Motor neuron (in vitro differentiated cells): ENCODE measurements at regions not wholly inside any gene's neighbourhood (a gene's known extent, or its start where the extent isn't known, plus 50 kb on each side); places are given as distances from the start of the nearest gene placed in this dataset.

Experiments
- ATAC-seq, 8 experiments: fragments of 200-7000 bp; cut with Tn5 transposase; replicated peaks in 6 of 8; 2 replicates each; pipeline ENCODE4 v1.8.0; 2021; ENCODE audit warnings: mild to moderate bottlenecking in 8 of 8, moderate library complexity in 8 of 8
- H3K27ac ChIP-seq, 2 donors: fragments of 250-450 bp; sonication (Bioruptor Pico); 2 replicates each; pipeline ENCODE4 v1.9.0; 2021; ENCODE audit warnings: antibody characterized with exemption in 2 of 2, mild to moderate bottlenecking in 2 of 2, moderate library complexity in 1 of 2
- H3K4me1 ChIP-seq, 2 donors: fragments of 250-450 bp; sonication (Bioruptor Pico); replicated peaks in 1 of 2; 2 replicates each; pipeline ENCODE4 v1.6.1; 2021; ENCODE audit warnings: antibody characterized with exemption in 2 of 2, mild to moderate bottlenecking in 2 of 2, moderate library complexity in 1 of 2
- H3K4me3 ChIP-seq, 5 donors: fragments of 250-450 bp; sonication (Bioruptor Pico); 2 replicates each; pipeline ENCODE4 v1.9.0; 2021; ENCODE audit warnings: antibody characterized with exemption in 5 of 5, mild to moderate bottlenecking in 5 of 5, moderate library complexity in 4 of 5
- WGBS, 10 experiments: fragments of 450-650 bp; shearing (Covaris generic); methylation state at CpG; one replicate each; pipeline ENCODE4 v1.0.0; 2022; 5-methylcytosine and 5-hydroxymethylcytosine counted together
- in situ Hi-C, 9 experiments: fragments of 400-800 bp; cut with MboI; loops; one replicate each; pipeline ENCODE4 v1.15.0; 2021; ENCODE audit warnings: low sequenced_read_pairs in 9 of 9, low pct_unique_long_range_greater_than_20kb in 2 of 9; ENCODE audit not compliant: unreplicated experiment in 9 of 9

DNA sequence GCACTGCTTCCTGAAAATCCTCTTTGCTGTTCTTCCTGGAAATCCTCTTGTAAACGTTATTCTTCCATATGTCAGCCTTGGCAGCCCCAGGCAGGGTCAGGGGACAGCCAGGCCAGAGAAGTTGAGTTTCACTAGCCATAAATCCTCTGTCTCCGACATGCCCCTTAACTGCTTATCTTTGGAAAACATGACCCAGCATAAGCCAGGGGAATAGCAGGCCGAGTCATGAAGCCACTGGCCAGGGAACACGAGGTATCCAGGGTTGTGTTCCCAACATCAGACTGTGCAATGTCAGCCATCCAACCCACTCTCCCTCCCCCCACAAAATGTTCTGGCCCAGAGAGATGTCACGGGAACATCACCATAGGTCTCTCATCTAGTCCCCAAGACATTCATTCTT is 453.9 kb downstream of the MED13L start:
- in situ Hi-C loops = no loop called here
- ATAC-seq = peak in 2 of 8 experiments; percentile 16 to 31
- Histone ChIP-seq H3K27ac (no peak overlapping the region), H3K4me3 (no peak overlapping the region), H3K4me1 (no peaks in the 10 kb centered on the region)
- 0 to 83% (median 60%) methylated on average over 1 to 4 of the region's 5 CpGs; no CpG with 5 or more reads in 3 of the 10 experiments for WGBS, 10 experiments

- Histone ChIP-seq H3K4me1 (no peaks in the 10 kb centered on the region), H3K4me3 (no peak overlapping the region), H3K27ac (no peak overlapping the region)
- peak in 1 of 8 experiments; percentile 82 for ATAC-seq
- WGBS, 10 experiments = 0 to 90% (median 25%) methylated on average over 1 to 3 of the region's 3 CpGs; no CpG with 5 or more reads in 2 of the 10 experiments
- in situ Hi-C loops = no loop called here
These were observed 456.8 kb downstream of the MED13L start for GRCh38 chr12:115820656-115821055.

DNA sequence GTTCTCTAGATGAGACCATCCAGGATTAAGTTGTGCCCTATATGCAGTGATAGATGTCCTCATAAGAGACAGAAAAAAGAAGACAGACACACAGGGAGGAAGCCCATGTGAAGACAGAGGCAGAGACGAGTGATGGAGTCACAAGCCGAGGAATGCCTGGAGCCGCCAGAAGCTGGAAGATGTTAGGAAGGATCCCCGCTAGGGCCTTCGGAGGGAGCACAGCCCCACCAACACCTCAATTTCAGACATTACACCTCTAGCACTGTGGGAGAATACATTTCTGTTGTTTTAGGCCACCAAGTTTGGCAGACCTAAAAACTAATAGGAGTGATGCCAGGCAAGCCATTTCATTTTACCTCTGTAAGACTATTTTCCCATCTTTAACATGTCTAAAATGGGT is 458.5 kb downstream of the MED13L start:
- in situ Hi-C loops = no loop called here
- 43 to 100% (median 90%) methylated on average over 1 to 3 of the region's 5 CpGs; no CpG with 5 or more reads in 3 of the 10 experiments for WGBS, 10 experiments
- H3K4me3 ChIP-seq = no peak overlapping the region
- no peak for ATAC-seq
- H3K4me1 ChIP-seq = no peaks in the 10 kb centered on the region
- no peak overlapping the region for H3K27ac ChIP-seq

DNA sequence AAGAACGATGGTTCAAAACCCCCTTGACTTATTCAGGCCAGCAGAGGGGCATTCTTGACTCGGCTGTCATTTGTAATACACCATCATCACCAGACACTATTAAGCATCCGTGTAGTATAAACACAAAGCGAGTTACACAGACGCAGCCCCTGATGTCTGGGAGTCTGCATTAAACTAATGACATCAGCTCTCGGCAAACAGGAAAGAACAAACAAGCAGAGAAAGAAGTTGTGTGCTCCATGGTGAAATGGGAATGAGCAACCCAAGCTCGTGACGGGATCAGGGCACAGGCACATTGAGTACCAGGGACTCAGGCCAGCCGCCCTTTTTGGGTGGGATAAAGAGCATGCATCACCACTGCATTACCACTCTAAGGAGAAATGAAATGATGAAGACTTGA is 460.1 kb downstream of the MED13L start:
- ATAC-seq = peak in 3 of 8 experiments; percentile 34 to 99 (median 68)
- H3K4me1 ChIP-seq = no peaks in the 10 kb centered on the region
- no peak overlapping the region for H3K27ac ChIP-seq
- in situ Hi-C loops = no loop called here
- 0 to 69% (median 39%) methylated on average over 1 to 7 of the region's 9 CpGs; no CpG with 5 or more reads in 2 of the 10 experiments for WGBS, 10 experiments
- H3K4me3 ChIP-seq = no peak overlapping the region

GRCh38 chr12:115815924-115816323 is 461.6 kb downstream of the MED13L start:
- WGBS, 10 experiments = 39 to 83% (median 62%) methylated on average over 1 to 6 of the region's 7 CpGs; no CpG with 5 or more reads in 4 of the 10 experiments
- Histone ChIP-seq H3K4me1 (no peaks in the 10 kb centered on the region), H3K27ac (no peak overlapping the region), H3K4me3 (no peak overlapping the region)
- in situ Hi-C loops = no loop called here
- no peak for ATAC-seq

DNA sequence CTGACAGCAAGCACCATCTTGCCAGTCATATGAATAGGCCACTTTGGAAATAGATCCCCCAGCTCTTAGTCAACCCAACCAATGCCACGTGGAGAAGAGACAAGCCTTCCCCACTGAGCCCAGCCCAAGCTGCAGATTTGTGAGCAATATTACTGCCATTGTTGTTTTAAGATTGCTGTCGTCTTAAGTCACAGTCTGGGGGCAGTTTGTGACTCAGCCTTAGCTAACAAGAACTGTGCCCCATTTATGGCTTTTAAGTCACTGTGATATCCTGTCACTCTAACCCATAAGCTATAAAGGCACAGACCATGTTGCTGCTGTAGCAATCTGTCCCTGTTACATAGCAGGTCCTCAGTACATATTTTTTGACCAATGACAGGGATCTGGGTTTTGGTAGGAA is 464.2 kb downstream of the MED13L start:
- Histone ChIP-seq H3K27ac (no peak overlapping the region), H3K4me1 (no peaks in the 10 kb centered on the region), H3K4me3 (no peak overlapping the region)
- in situ Hi-C loops = no loop called here
- ATAC-seq = no peak
- WGBS, 10 experiments = 0 to 67% (median 20%) methylated on average over 1 to 2 of the region's 2 CpGs; no CpG with 5 or more reads in 5 of the 10 experiments

DNA sequence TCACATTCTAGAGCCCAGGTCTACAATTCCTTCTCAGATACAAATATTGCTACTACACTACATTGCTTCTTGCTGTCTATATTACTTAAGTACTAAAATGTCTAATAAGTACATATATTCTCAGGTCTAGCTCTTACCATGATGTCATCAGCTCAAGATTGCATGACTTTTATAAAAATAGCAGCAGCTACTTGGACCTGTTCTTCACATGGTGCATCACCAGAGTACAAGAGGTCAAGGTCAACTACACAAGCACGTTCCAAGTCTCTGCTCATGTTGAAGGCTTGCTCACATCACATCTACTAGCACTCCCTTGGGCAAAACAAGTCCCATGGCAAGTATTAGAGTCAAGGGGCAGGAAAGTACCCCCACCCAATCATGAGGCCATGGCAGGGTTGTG is 465.6 kb downstream of the MED13L start:
- in situ Hi-C loops = no loop called here
- 20 to 33% (median 29%) methylated on average over 1 of the region's 1 CpG; no CpG with 5 or more reads in 7 of the 10 experiments for WGBS, 10 experiments
- ATAC-seq = no peak
- H3K4me1 ChIP-seq = no peaks in the 10 kb centered on the region
- no peak overlapping the region for H3K27ac ChIP-seq
- no peak overlapping the region for H3K4me3 ChIP-seq

- Histone ChIP-seq H3K27ac (no peak overlapping the region), H3K4me1 (no peaks in the 10 kb centered on the region), H3K4me3 (no peak overlapping the region)
- WGBS, 10 experiments = 0 to 82% (median 57%) methylated on average over 2 to 4 of the region's 4 CpGs; no CpG with 5 or more reads in 1 of the 10 experiments
- in situ Hi-C loops = no loop called here
- ATAC-seq = no peak
These were observed 466.4 kb downstream of the MED13L start for GRCh38 chr12:115811045-115811444.

DNA sequence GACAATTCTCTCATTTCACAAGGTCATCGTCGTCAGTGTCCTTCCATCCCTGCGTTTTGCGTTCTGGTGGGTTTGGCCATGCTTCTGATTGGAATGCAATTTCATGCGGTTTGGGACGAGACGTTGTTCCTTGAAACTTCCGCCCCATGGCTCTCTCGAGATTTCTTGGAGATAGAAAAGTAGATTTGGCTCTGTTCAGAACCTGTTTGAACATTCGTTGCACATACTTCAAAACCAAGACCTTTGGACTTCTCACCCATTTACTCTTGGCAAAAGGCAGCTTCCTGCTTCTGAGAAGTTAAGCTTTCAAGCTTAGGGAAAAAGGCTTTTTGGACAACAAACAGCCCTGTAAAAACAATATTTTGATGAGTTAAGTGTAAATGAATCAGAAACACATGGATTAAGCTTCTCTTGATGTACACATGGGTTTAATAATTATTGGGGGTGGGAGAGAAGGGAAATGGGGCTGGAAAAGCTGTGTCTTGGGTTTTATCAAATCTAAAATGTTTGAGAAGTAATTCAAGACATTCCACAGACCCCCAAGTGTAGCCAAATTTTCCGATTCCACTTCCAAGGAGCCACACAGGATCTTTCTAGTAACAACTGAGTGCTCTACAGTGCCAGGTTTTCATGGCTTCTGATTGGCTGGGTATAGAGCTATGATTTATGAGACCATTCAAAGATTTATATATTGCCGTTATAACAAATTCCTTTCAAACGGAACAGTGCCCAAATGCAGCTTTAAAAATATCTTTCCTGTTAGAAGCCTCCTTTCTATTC is 467.2 kb downstream of the MED13L start:
- no peak overlapping the region for H3K27ac ChIP-seq
- WGBS, 10 experiments = 1 to 86% (median 51%) methylated on average over 5 to 13 of the region's 13 CpGs; no CpG with 5 or more reads in 1 of the 10 experiments
- in situ Hi-C loops = no loop called here
- ATAC-seq = no peak
- no peaks in the 10 kb centered on the region for H3K4me1 ChIP-seq
- no peak overlapping the region for H3K4me3 ChIP-seq

DNA sequence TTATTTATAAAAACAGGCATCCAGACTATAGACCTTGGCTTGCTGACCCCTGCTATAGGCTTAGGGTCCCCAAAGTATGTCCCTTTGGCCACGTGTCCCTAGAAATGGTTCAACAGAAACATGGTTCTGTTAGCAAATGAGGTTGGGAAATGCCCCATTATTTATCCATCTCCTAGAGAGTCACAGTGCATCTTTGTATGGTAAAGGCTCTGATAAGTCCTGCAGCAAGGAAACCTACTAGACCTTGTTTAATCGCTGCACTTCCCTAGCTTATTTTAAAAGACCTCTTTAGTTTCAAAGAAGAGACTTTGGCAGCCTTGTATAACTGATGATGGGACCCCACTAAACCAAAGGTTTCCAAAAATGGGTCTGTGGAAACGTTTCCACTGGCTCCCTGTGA is 471.5 kb downstream of the MED13L start:
- ATAC-seq = no peak
- 6 to 100% (median 47%) methylated on average over 1 to 3 of the region's 3 CpGs; no CpG with 5 or more reads in 2 of the 10 experiments for WGBS, 10 experiments
- no peaks in the 10 kb centered on the region for H3K4me1 ChIP-seq
- H3K27ac ChIP-seq = no peak overlapping the region
- in situ Hi-C loops = no loop called here
- H3K4me3 ChIP-seq = no peak overlapping the region

DNA sequence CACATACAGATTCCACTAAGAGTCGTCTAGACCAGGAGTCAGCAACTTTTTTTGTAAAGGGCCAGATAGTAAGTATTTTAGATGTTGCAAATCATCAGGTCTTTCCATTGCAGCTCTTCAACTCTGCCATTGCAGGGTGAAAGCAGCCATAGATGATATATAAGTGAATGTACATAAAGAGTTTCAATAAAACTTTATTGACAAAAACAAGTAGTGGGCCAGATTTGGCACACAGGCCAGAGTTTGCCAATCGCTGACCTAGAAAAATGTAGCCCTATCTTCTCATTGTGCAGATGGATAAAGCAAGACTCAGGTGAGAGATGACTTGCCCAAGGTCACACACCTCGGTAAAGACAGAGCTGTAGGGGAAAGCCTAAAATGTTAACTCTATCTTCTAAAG is 474.7 kb downstream of the MED13L start:
- in situ Hi-C loops = no loop called here
- no peak overlapping the region for H3K27ac ChIP-seq
- no peak for ATAC-seq
- WGBS, 10 experiments = 0 to 100% (median 49%) methylated on average over 1 to 3 of the region's 3 CpGs; no CpG with 5 or more reads in 3 of the 10 experiments
- H3K4me3 ChIP-seq = no peak overlapping the region
- no peaks in the 10 kb centered on the region for H3K4me1 ChIP-seq

GRCh38 chr12:115801871-115802270 is 475.6 kb downstream of the MED13L start:
- no peak for ATAC-seq
- H3K4me3 ChIP-seq = no peak overlapping the region
- H3K4me1 ChIP-seq = no peaks in the 10 kb centered on the region
- no peak overlapping the region for H3K27ac ChIP-seq
- in situ Hi-C loops = no loop called here
- 0 to 53% (median 20%) methylated on average over 1 to 3 of the region's 3 CpGs; no CpG with 5 or more reads in 2 of the 10 experiments for WGBS, 10 experiments

DNA sequence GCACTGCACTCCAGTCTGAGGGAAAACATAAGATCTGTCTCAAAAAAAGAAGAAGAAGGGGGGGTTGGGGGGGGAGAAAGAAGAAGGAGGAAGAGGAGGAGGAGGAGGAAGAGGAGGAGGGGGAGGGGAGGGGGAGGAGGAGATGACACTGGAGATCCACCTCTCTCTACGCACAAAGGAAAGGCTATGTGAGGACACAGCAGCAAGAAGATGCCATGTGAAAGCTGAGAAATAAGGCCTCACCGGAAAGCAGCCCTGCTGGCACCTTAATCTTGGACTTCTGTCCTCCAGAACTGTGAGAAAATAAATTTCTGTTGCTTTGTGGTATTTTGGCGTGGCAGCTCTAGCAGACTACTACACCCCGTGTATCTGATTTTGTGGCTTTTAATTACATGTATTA is 477.9 kb downstream of the MED13L start:
- H3K27ac ChIP-seq = no peak overlapping the region
- 28 to 100% (median 70%) methylated on average over 1 to 2 of the region's 4 CpGs; no CpG with 5 or more reads in 6 of the 10 experiments for WGBS, 10 experiments
- ATAC-seq = no peak
- no peak overlapping the region for H3K4me3 ChIP-seq
- in situ Hi-C loops = no loop called here
- no peaks in the 10 kb centered on the region for H3K4me1 ChIP-seq
